Fibroblast of the aortic adventitia (primary cell): ENCODE measurements at regions not wholly inside any gene's neighbourhood (a gene's known extent, or its start where the extent isn't known, plus 50 kb on each side); places are given as distances from the start of the nearest gene placed in this dataset.

Experiments
- DNase-seq: peaks from one replicate; pipeline ENCODE4 v3.0.0-alpha.2; 2010; ENCODE audit warnings: low read depth
- H3K4me3 ChIP-seq: 2 replicates; pipeline ENCODE4 v1.5.1; 2011; ENCODE audit warnings: low read depth, mild to moderate bottlenecking, control low read depth, low read length, moderate library complexity
- TF ChIP-seq, protein P1 (sequence below): IDR thresholded peaks from 2 replicates; pipeline ENCODE4 v1.5.1; 2011; ENCODE audit warnings: mild to moderate bottlenecking, low read length, control low read depth, inconsistent platforms; ENCODE audit not compliant: insufficient read depth

DNA sequence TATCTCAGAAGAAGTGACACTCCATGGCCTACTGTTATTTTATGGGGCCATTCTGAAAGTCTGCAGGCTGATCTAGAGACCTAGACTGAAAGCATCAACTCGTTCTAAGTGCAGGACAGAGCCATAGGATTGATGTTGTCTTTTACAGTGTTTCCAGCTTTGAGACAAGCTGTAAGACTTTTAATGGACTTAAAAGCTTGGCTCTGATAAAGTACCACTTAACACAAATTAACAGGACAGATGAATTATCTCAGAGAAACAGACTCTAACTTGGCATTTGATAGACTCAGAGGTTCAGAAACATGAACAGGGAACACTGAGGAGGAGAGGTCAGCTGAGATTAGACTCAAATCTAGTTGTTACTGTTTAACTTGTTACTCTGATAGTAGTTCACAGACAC is 203.2 kb downstream of the TLR4 start:
- TF ChIP-seq, protein P1, sequence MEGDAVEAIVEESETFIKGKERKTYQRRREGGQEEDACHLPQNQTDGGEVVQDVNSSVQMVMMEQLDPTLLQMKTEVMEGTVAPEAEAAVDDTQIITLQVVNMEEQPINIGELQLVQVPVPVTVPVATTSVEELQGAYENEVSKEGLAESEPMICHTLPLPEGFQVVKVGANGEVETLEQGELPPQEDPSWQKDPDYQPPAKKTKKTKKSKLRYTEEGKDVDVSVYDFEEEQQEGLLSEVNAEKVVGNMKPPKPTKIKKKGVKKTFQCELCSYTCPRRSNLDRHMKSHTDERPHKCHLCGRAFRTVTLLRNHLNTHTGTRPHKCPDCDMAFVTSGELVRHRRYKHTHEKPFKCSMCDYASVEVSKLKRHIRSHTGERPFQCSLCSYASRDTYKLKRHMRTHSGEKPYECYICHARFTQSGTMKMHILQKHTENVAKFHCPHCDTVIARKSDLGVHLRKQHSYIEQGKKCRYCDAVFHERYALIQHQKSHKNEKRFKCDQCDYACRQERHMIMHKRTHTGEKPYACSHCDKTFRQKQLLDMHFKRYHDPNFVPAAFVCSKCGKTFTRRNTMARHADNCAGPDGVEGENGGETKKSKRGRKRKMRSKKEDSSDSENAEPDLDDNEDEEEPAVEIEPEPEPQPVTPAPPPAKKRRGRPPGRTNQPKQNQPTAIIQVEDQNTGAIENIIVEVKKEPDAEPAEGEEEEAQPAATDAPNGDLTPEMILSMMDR, result no peak
- no peak for DNase-seq
- H3K4me3 ChIP-seq, result no peak overlapping the region

DNA sequence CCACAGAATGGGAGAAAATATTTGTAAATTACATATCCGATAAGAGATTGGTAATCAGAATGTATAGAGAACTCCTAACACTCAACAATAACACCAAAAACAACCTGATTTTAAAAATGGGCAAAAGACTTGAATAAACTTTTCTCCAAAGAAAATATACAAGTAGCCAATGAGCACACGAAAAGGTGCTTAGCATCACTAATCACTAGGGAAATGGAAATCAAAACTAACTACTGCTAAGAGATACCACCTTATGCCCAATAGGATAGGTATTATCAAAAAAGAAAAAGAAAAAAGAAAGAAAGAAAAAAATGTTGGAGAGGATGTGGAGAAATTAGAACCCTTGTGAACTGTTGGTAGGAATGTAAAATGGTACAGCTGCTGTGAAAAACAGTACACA is 212.1 kb downstream of the TLR4 start:
- TF ChIP-seq, protein P1, result no peak
- DNase-seq, result no peak

DNA sequence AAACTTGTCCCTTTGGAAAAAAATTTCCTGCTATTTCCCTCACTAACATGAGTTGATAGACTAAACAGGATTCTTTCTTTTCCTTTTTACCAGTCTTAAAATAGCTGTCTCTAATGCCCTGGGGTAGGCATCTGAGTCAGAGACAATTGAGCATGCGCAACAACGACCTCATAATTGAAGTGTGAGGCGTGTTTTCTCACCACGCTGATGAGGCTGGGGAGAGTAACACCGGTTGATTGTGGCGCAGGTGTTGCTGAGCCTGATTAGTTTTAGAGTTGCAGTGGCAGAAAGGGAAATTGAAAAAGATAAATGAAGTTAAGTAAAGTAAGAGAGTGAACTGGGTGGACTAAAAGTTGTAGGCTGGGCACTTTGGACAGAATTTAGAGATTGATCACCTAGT is 213.7 kb downstream of the TLR4 start:
- TF ChIP-seq, protein P1, result no peak
- H3K4me3 ChIP-seq, result no peak overlapping the region
- DNase-seq, result no peak

More for the DNA sequence above, 212.1 kb downstream of the TLR4 start:
- H3K4me3 ChIP-seq, result no peak overlapping the region

DNA sequence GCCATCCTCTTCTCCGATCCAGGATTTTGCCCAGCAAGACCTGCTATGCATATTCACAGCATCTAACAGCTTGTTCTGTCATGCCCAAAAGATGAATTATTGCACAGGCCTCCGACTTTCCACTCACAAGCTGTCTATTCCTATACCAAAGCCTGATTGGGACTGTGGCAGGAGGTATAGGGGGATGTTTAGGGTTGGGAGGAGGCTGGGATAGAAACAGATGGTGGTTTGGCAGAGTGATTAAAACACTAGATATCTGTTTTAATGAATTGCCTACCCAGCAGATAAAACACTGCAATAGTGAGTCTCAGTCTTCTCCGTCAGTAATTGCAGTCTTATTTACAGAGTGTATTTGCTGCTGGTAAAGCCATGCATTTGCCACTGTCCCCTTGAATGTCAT is 215.3 kb downstream of the TLR4 start:
- TF ChIP-seq, protein P1, result no peak
- no peak for DNase-seq
- no peak overlapping the region for H3K4me3 ChIP-seq

DNA sequence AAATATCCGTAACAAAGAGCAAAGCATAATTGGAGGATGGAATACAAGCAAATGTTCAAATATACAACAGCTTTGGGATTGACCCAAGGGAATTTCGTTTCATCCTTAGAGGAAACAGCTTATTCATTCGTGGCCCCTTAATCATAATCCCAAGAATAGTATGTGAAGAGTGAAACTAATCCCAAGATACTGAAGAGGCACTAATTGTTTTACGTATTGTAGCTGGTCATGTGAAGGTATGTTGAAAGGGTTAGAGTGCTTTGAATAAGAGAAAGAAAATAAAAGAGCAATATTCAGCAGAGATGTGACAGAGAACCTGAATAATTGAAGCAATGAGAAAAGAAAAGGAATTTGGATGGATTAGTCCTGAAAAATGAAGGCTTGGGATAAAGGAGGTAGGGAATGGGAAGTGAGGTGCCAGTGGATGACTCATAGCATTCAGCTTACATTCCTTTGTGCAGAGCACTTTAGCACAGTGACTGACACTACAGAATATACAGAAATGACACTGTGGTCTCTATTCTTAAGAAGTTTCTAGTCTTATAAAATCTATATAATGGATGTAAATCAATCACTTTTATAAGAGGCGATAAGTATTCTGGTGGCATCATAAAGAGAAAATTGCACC is 221.9 kb downstream of the TLR4 start:
- no peak overlapping the region for H3K4me3 ChIP-seq
- TF ChIP-seq, protein P1, result no peak
- DNase-seq, result no peak

DNA sequence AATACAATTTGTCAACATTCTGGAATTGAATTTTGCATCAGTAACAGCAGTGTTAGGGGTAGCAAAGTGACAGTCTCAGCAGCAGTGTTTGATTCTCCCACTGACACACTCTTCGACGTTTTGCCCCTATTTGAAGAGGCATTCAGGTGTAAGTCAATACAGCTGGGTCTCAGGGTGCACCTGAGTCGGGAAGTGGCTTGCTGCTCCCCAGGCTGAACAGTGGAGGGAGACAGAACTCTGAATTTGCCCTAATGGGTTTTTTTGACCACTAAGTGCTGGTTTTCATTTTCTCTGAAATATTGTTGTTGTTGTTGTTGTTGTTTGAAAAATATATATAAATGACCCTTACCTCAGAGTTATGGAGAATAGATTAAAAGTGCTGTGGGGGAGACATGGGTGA is 223.2 kb downstream of the TLR4 start:
- DNase-seq, result no peak
- TF ChIP-seq, protein P1, result no peak

DNA sequence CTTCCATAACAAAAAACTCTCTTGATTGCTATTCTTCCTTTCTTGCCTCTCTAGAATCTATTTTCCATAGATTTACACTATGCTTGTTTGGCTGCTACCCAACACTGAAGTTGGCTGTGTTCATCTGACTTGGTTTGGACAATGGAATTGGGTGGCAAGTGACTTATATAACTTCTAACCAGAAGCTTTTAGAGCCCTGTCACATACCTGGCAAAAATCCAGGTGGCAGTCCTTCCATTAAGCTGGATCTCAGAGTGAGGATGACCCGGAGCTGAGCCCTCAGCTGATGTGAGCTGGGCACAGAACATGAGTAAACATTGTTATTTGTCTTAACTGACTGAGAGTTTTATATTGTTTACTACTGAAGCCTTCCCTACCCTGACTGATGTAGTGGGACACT is 225.7 kb downstream of the TLR4 start:
- H3K4me3 ChIP-seq, result no peak overlapping the region
- TF ChIP-seq, protein P1, result no peak
- no peak for DNase-seq

More for the DNA sequence above, 223.2 kb downstream of the TLR4 start:
- no peak overlapping the region for H3K4me3 ChIP-seq
